ENCODE measurements at regions not wholly inside any gene's neighbourhood (a gene's known extent, or its start where the extent isn't known, plus 50 kb on each side); places are given as distances from the start of the nearest gene placed in this dataset.

DNA sequence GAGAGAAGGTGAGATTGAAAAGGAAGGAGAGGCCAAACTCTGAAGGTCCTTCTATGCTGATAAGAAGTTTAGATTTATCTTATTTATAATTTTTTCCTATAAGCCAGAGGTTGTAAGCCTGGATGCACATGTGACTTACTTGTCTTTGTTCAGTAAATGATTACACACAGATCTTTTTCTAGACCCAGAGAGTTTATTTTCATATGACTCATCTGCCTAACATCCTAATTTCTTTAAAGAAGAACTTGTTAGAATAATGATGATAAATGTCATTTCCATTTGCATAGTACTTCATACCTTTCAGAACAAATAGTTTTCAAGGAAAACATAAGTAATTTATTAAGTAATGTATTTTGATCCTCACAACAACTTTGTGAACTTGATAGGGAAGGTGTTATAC lies 434.8 kb upstream of the DPH6 start:
- BruUV-seq (replicated peaks), result no TSS peak
- H3K27ac ChIP-seq (ENCODE audit: insufficient read depth, low read length), result no peak overlapping the region
- peak overlapping the region; percentile 37; the same call in 1 of the 2 replicates for H3K14ac ChIP-seq (replicated peaks; ENCODE audit: low read depth, low read length)
- peak overlapping the region; percentile 52; the same call in 1 of the 2 replicates for H2BK120ac ChIP-seq (ENCODE audit: low read depth, low read length)
- H2AFZ ChIP-seq (replicated peaks; ENCODE audit: low read length, poor library complexity), result no peak overlapping the region
- H3K4ac ChIP-seq (ENCODE audit: low read depth, low read length), result peak overlapping the region; percentile 41; the same call in 1 of the 2 replicates
- H3K4me3 ChIP-seq (ENCODE audit: insufficient read depth, low read depth, low read length), result no peak overlapping the region
- H3K79me1 ChIP-seq (ENCODE audit: low read depth in 1 of 2, low read length in 2 of 2), result no peaks in the 10 kb centered on the region
- dilution Hi-C loops (cut with HindIII; ENCODE audit: low sequenced_read_pairs, unreplicated experiment) (no loop called here), in situ Hi-C loops (cut with MboI; ENCODE audit: low sequenced_read_pairs) (no loop called here), intact Hi-C loops (cut with micrococcal nuclease) (no loop called here)
- no peak overlapping the region for H3K18ac ChIP-seq (ENCODE audit: low read depth, low read length)
- no peak overlapping the region for H4K5ac ChIP-seq (ENCODE audit: low read depth, low read length)
- H4K8ac ChIP-seq (ENCODE audit: low read depth in 2 of 2, low read length in 2 of 2), result 0 out of 4 replicates have a peak overlapping the region, but pooled peaks of 1 of the 2 experiments have one; percentile 26
- no peak overlapping the region; the same call in 1 of the 2 replicates for H4K91ac ChIP-seq (ENCODE audit: insufficient read depth, low read depth, low read length)
- no peak overlapping the region for H3K4me2 ChIP-seq (ENCODE audit: low read depth, low read length)
- H3K23ac ChIP-seq (ENCODE audit: low read depth, low read length), result peak overlapping the region; percentile 38; the same call in 1 of the 2 replicates
- CTCF ChIA-PET, result interaction anchor here (1.2 kb wide), 1 partner anchor 35 kb away, joined by 3 read pairs; no protein-coding TSS in a partner anchor
- POLR2A ChIA-PET (ENCODE audit: unreplicated experiment), result no interaction called here
- H3K4me1 ChIP-seq (ENCODE audit: control insufficient read depth, insufficient read depth, low read length), result no peaks in the 10 kb centered on the region; the same call in 1 of the 2 replicates
- no peaks in the 10 kb centered on the region for H3K27me3 ChIP-seq (ENCODE audit: control insufficient read depth, insufficient read depth, low read length)
- no peaks in the 10 kb centered on the region for H3K9me3 ChIP-seq (ENCODE audit: control insufficient read depth, insufficient read depth, low read length)
- ATAC-seq (ENCODE audit: low read depth) (peak; percentile 80), DNase-seq (peak; percentile 72)
- H2AK9ac ChIP-seq (replicated peaks; ENCODE audit: low read depth, low read length, poor library complexity), result no peak overlapping the region
- H2BK15ac ChIP-seq (ENCODE audit: low read depth, low read length), result no peak overlapping the region; the same call in 2 of the 3 replicates
- H2BK5ac ChIP-seq (ENCODE audit: low read depth, low read length, poor library complexity, severe bottlenecking), result no peak overlapping the region
- H2BK20ac ChIP-seq (ENCODE audit: low read depth, low read length), result no peak overlapping the region
- H3K9me1 ChIP-seq (ENCODE audit: insufficient read depth, low read length), result no peaks in the 10 kb centered on the region
- H4K20me1 ChIP-seq (ENCODE audit: insufficient read depth, low read length), result no peaks in the 10 kb centered on the region
- no peaks in the 10 kb centered on the region for H3K36me3 ChIP-seq (ENCODE audit: control insufficient read depth, insufficient read depth, low read length)
- H3K56ac ChIP-seq (ENCODE audit: extremely low read depth, insufficient read depth, low read length), result no peak overlapping the region
- H2AK5ac ChIP-seq (ENCODE audit: low read depth, low read length), result no peak overlapping the region
- TF ChIP-seq FOS (IDR thresholded peaks at IDR 0.05; ENCODE audit: low read depth, low read length) (peak; percentile 31; the same call in 1 of the 2 replicates), NFE2L2 (IDR thresholded peaks at IDR 0.05; ENCODE audit: low read depth, low read length) (no peak), RCOR1 (IDR thresholded peaks at IDR 0.05; ENCODE audit: insufficient replicate concordance, low read length) (no peak), RFX5 (IDR thresholded peaks at IDR 0.05; ENCODE audit: low read depth, low read length) (no peak), USF2 (IDR thresholded peaks at IDR 0.05; ENCODE audit: low read depth, low read length) (peak; percentile 72), MAZ (IDR thresholded peaks at IDR 0.05; ENCODE audit: borderline replicate concordance, low read depth, low read length) (no peak), ELK1 (IDR thresholded peaks at IDR 0.05; ENCODE audit: borderline replicate concordance, low read depth, low read length) (no peak), CHD1 (IDR thresholded peaks at IDR 0.05; ENCODE audit: low read depth, low read length) (no peak)
- H3K9ac ChIP-seq (ENCODE audit: low read depth, low read length), result no peak overlapping the region

All from IMR-90 (cell line).